ENCODE measurements at regions not wholly inside any gene's neighbourhood (a gene's known extent, or its start where the extent isn't known, plus 50 kb on each side); places are given as distances from the start of the nearest gene placed in this dataset.
"Not testable (repeated sequence)": the region's sequence is repeated elsewhere in the genome, so short reads cannot be mapped to it uniquely, and the experiment has no call there.

DNA sequence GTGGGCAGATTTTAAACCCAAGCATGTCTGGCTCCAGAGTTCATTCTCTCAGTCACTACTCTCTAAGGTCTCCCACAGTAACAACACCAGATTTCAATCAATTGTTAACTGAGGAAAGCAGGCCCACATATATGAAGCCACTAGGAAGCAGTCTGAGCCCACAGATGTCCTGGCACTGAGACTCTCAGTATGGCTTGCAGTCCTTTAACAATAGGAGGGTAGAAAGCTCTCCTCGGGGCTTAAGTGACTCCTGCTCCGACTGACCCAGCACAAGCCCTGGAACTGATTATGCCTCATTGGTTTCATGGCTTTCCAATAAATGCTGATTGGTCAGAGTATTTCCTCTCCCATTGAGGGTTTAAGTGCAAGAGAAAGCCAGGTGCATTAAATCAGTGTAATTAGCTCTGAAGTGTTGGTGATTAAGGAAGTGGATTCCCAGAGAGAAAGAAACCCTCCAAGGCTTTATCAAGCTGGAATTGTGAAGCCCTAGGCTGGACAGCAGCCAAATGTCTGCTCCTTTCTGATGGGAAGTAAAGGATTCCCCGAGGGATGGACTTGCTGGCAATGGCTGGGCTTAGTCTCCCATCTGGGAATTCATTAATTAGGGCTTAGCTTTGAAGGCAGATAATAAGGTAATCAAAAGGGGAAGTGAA, 76.6 kb upstream of the PROKR2 start:
- no peak for DNase-seq (ENCODE audit: low read depth, low spot score)

DNA sequence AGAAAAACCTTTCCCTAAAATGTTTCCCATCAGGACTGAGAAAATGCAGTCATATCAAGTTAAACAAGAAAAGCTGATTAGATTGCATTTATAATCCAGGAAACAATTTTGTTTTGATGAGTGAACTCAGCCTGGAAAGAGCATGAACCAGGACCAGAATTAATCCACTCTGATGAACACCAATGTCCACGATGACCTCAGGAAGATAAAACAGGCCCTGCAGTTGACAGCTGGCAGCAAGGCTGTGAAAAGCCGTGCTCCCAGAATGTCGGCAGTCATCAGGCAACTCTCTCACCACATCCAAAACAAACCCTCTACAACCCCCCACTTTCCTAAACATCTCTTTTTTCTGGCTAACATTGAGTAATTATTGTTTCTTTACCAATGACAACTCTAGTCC, 74.0 kb upstream of the PROKR2 start:
- DNase-seq (ENCODE audit: low read depth, low spot score), result no peak

DNA sequence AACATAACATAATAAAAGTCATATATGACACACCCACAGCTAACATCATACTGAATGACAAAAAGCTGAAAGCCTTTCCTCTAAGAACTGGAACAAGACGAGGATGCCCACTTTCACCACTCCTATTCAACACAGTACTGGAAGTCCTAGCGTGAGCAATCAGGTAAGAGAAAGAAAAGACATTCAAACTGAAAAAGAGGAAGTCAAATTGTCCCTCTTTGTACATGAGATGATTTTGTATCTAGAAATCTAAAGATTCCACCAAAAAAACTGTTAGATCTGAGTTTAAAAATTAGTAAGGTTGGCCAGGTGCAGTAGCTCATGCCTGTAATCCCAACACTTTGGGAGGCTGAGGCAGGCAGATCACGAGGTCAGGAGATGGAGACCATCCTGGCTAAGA, 70.1 kb upstream of the PROKR2 start:
- DNase-seq (ENCODE audit: low read depth, low spot score), result not testable (repeated sequence)

GRCh38 chr20:5381527-5381926, 64.8 kb upstream of the PROKR2 start:
- DNase-seq (ENCODE audit: low read depth, low spot score), result not testable (repeated sequence)

GRCh38 chr20:5377484-5377883, 60.7 kb upstream of the PROKR2 start:
- no peak for DNase-seq (ENCODE audit: low read depth, low spot score)

DNA sequence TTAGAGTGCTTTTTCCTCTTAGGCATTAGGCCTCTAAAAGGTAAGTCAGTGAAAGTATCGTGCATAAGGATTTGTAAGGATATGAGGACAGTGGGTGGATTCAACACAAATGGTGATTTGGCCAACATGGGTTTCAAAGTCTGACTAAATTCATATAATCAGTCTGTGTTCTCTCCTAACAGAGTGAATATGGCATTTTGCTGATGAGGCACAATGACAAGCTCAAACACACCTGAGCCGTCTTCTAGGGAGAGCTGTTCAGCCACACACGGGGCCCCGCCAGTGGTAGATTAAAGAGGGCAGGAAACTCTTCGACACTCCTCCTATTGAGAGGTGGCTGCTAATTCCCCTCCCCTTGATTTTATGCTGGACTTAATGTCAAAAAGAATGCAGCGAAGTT, 59.5 kb upstream of the PROKR2 start:
- no peak for DNase-seq (ENCODE audit: low read depth, low spot score)

DNA sequence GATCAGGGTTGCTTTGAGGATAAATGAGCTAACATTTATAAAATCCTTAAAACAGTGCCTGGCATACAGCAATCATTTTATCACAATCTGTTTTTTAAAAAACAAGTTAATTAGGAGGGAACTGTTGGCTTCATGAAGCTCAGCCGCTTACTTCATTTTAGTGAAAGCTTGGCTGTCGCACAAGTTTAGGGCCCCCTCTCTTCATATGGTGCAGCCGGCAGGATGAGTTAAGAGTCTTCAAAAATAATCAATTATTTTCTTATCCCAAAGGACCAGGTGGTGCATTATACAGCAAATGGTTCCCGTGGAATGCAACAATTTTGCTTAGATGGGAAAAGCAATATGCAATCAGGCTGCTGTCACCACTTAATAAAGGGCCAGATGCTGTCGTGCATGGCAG, 57.4 kb upstream of the PROKR2 start:
- no peak for DNase-seq (ENCODE audit: low read depth, low spot score)

GRCh38 chr20:5372371-5372770, 55.6 kb upstream of the PROKR2 start:
- no peak for DNase-seq (ENCODE audit: low read depth, low spot score)

GRCh38 chr20:5369629-5370028, 52.9 kb upstream of the PROKR2 start:
- no peak for DNase-seq (ENCODE audit: low read depth, low spot score)

Data from activated naive CD8-positive, alpha-beta T cell treated with anti-CD3 and anti-CD28 coated beads, Interleukin-2, amount 50 U/mL, for 16 hours (primary cell).